ENCODE measurements at regions not wholly inside any gene's neighbourhood (a gene's known extent, or its start where the extent isn't known, plus 50 kb on each side); places are given as distances from the start of the nearest gene placed in this dataset.

- no peak for DNase-seq
Measured at GRCh38 chr17:72394531-72394930, 273.7 kb downstream of the SOX9 start.

GRCh38 chr17:72396121-72396520, 275.3 kb downstream of the SOX9 start:
- DNase-seq = no peak

DNA sequence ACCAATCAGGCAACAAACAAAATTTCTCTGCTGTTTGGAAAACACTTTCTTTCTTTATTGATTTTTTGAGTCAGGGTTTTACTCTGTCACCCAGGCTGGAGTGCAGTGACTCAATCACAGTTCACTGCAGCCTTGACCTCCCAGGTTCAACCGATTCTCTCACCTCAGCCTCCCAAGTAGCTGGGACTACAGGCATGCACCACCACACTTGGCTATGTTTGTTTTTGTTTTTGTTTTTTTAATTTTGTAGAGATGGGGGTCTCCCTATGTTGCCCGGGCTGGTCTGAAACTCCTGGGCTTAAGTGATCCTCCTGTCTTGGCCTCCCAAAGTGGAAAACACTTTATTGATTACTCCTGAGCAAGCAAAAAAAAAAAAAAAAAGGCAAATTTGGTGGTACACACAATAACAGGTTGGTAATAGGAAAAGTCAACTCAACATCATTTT, 276.4 kb downstream of the SOX9 start:
- DNase-seq = no peak

- no peak for DNase-seq
Measured at GRCh38 chr17:72397687-72398086, 276.9 kb downstream of the SOX9 start.

GRCh38 chr17:72399023-72399607, 278.3 kb downstream of the SOX9 start:
- no peak for DNase-seq

DNA sequence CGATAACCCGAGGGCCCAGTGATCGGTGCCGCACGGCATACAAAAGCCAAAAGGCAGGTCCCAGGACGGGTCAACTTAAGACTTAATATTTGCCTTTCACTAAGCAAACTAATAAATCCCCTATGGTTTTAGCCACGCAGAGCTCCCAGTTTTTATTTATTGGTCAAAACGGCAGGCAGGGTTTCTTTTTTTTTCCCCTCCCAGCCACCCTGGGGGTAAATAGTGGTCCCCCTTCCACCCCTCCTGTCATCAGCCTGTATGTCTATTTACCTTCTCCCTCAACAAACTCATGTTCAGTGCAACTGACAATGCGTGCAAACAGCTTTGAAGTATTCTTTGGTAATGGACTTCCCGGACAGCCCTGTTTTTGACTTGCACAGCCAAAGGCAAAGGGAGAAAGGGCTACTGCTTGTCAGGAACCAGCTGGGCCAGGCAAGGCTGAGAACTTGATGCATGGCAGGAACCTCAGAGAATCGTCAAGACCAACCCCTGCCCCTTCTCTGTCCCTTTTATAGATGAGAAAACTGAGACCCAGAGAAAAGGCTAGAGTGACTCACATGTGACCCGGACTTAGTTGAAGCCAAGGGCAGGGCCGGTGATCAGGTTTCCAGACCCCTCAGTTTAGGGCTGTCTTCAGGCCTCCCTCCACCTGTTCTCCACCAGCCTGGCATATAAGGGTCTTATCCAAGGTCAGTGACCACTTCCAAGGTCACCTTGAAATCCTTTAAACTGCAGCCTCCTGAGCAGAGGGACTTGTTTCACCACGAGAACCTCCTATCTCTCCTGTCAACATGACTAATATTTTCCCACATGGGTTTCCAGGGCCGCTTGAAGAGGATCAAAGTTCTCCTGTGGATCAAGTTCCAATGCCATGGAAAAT, 279.0 kb downstream of the SOX9 start:
- DNase-seq = no peak

GRCh38 chr17:72400488-72400827, 279.6 kb downstream of the SOX9 start:
- DNase-seq = no peak

DNA sequence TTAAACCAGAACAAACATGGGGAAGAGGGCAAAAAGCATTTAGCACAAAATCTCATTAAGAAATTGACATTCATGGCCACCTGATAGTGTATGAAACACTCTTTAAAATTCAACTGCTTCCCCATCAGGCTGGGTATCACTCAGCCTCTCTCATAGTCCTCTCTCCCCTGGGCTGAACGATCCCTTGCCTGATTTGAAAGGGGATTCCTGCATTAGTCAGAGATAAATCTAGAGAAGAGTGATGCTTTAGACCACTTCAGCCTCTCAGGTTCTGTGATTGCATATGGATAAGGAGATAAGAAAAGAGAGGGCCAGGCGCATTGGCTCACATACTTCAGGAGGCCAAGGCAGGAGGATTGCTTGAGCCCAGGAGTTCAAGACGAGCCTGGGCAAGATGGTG, 280.0 kb downstream of the SOX9 start:
- DNase-seq = no peak

- no peak for DNase-seq
Measured at GRCh38 chr17:72401883-72402726, 281.3 kb downstream of the SOX9 start.

DNA sequence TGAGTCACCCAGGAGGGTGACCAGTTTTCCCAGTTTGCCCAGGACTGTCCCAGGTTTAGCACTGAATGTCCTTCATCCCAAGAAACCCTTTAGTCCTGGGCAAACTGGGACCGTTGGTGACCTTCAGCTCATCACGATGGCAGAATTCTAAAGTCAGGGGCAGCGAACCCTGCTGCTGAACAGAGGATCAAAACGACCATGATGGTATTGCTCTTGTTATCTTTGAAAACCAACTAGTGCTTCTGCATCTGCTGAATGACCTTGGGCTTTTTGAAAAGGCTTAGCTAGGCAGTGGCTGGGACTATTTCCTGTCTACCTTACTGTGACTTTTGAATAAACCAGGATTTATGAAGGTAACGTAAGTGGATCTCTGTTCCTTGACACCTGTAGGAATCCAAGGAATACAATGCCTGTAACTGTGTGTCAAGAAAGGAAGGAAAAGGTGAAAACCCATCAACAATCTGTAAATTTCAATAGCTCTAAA, 281.9 kb downstream of the SOX9 start:
- DNase-seq = no peak

DNA sequence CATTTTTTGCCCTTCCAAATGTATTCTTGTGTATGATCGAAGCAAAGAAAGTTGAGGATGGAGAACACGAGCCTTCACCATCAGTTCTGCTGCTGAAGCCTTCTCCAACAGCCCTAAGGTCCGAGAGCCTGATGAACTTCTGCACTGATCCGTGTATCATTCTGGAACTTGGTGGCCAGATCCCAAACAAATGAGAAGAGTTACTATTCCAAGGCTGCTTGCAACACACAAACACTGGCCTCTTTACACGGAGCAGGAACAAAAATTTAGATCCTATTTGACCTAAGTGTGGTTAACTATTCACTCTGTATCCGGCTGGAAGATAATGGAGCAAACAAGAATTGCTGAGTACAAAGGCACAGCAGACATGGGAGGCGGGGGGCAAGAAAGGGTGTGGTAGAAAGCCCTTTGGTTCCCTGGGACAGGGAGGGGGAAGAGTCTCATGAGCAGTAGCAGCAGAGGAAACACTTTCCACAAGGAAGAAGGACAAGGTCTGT, 282.9 kb downstream of the SOX9 start:
- no peak for DNase-seq

- DNase-seq = no peak
Measured at GRCh38 chr17:72404872-72405271, 284.1 kb downstream of the SOX9 start.

- no peak for DNase-seq
Measured at GRCh38 chr17:72405662-72406230, 284.9 kb downstream of the SOX9 start.

DNA sequence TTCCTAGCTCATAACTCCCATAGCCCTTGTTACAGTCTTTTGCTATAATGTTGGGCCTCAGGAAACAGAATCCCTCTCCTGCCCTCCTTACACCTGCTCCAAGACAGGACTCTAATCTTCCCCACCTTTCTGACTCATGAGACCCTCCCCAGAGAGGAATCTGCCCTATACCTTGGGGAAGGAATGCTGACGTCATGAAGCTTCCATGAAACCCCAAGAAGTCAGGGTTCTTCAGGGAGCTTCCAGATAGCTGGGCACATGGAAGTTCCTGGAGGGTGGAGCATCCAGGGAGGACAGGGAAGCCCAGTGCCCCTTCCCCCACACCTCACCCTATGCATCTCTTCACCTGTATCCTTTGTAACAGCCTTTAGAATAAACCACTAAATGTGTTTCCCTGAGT, 285.7 kb downstream of the SOX9 start:
- no peak for DNase-seq

GRCh38 chr17:72407336-72407909, 286.6 kb downstream of the SOX9 start:
- no peak for DNase-seq

- DNase-seq = no peak
Measured at GRCh38 chr17:72407931-72408330, 287.1 kb downstream of the SOX9 start.

DNA sequence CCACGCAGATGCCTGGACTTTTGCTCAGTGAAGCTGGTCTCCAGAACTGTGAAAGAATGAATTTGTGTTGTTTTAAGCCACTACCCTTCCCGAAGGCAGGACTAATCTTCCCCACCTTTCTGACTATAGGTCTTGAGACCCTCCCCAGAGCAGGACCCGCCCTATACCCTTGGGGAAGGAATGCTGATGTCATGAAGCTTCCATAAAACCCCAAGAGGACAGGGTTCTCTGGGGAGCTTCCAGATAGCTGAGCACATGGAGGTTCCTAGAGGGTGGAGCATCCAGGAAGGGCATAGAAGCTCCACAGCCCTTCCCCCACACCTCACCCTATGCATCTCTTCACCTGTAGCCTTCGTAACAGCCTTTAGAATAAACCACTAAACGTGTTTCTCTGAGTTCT, 287.8 kb downstream of the SOX9 start:
- no peak for DNase-seq

DNA sequence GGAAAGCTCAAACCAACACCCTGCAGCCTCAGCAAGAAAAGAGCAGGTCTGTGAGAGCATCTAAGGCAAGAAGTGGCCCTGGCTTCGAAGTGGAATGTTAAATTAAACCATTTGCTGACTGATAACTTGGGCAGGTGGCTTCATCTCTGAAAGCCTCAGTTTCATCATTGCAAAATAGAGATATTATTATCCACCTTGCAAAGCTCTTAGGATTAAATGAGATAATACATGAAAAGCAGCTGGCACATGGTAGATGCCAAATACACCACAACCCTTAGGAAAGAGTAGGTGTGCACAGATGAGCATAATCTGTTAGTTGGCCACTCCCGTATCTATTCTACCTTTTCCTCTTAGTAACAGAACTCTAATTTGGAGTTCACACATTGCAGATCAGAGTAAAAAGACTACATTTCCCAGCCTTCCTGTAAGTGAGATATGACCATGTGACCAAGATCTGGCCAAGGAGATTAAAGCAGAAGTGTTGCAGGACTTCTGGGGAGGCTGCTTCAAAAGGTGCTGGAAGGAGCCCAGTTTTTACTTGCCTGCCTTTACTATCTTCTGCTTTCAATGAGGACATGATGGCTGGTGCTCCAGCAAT, 288.7 kb downstream of the SOX9 start:
- no peak for DNase-seq

DNA sequence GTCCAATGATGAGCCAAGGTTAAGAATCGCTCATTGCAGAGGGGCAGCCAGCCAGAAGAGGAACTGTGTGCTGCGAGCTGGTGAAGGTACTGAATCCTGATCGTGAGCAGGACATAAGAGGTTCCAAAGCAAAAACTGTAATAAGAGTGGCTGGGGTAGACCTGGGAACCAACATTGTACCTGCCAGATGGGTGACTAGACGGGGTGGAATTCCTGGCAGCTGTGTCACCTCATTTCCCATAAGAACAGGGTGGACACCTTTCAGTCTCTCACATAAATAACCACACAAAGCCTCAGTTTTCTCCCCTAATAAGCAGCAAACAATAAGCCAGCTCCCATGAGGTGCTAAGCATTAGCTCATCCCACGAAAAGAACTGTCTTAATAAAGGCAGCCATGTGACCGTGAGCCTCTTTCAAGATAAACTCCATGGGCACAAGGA, 290.3 kb downstream of the SOX9 start:
- no peak for DNase-seq

DNA sequence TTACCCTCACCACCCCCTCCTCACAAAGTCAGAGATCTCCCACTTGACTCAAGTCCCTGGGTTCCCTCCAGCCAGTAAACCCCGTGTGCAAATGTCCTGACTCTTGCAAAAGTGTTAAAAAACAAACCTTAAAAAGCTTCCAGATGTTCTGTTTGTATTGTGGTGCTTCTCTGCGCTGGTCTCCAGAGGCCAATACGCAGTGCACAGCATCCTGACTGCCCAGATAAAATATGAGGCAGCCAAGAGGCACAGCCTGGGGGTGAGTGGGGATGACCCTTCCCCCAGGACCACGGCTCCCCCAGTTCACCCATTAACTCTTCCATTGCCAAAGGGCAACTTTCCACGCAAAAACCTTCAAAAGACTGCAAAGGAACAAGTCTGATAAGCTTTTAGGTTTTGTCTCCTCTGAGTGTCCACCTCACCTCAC, 291.8 kb downstream of the SOX9 start:
- DNase-seq = no peak

DNA sequence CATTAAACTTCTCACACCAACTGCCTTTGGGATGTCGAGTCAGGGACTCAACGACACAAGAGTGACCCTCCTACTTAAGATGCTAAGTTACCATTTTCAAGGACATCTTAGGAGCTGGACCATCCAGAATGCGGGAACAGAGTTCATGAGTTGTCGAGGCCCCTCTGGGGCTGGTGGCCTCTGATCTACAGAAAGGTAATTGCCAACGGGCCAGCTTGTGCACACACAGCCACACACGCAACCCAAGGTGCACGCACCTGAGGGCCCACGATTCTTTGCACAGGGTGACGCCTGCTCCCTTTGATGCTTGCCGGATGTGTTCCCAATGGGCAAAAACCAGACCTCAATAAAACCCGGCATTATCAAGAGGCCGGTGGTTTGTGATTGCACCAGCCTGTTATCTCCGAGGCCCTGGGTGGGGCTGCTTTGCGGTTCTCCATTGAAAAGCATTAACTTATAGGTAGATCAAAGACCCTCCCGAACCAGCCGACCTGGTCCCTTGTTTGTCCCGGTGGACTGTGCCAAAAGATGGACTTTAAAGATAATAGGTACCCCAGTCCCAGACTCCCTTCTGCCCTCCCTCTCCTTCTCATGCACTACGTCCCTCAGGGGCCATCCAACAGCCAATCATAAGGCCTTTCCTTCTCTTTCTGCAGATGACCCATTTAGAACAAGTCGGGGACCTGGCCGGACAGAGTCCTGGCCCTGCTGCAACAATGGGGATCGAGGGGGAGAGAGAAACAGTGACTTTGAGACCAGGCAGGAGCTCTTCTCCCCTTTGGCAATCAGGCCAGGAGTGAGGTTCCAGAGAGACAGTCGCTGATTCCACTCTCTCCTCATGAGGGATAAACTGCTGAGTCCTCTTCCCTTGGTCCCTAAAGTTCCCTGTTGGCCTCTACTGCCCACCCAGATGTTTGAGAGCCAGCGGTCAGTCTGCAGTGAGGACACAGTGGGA, 292.5 kb downstream of the SOX9 start:
- no peak for DNase-seq

Data from activated CD8-positive, alpha-beta memory T cell treated with anti-CD3 and anti-CD28 coated beads for 24 hours (primary cell).